Chondrocyte (in vitro differentiated cells): ENCODE measurements at regions not wholly inside any gene's neighbourhood (a gene's known extent, or its start where the extent isn't known, plus 50 kb on each side); places are given as distances from the start of the nearest gene placed in this dataset.

ENCODE experiments used
- DNase-seq: peaks from one replicate; pipeline ENCODE4 v3.0.0; 2021; ENCODE audit warnings: mixed read lengths, low spot score
- H3K27ac Mint-ChIP-seq: one replicate; pipeline ENCODE4 v1.8.0; 2021; ENCODE audit warnings: mild to moderate bottlenecking, moderate library complexity, mixed read lengths; ENCODE audit not compliant: unreplicated experiment
- H3K27me3 Mint-ChIP-seq: 2 replicates; pipeline ENCODE4 v1.8.0; 2021; ENCODE audit warnings: low read depth, mixed read lengths
- H3K36me3 Mint-ChIP-seq: 2 replicates; pipeline ENCODE4 v1.8.0; 2021; ENCODE audit warnings: low read depth, mixed read lengths
- H3K4me1 Mint-ChIP-seq: 2 replicates; pipeline ENCODE4 v1.8.0; 2021; ENCODE audit warnings: low read depth, mild to moderate bottlenecking, mixed read lengths
- H3K4me3 Mint-ChIP-seq: one replicate; pipeline ENCODE4 v1.8.0; 2021; ENCODE audit warnings: mild to moderate bottlenecking, moderate library complexity, mixed read lengths; ENCODE audit not compliant: unreplicated experiment
- H3K9me3 Mint-ChIP-seq: 2 replicates; pipeline ENCODE4 v1.8.0; 2021; ENCODE audit warnings: low read depth, mixed read lengths
- TF ChIP-seq, protein P1 (sequence below): fragments of 200-600 bp; sonication (generic); IDR thresholded peaks from 2 replicates; pipeline ENCODE4 v1.5.0; 2021; ENCODE audit warnings: antibody characterized with exemption, mild to moderate bottlenecking, moderate library complexity

DNA sequence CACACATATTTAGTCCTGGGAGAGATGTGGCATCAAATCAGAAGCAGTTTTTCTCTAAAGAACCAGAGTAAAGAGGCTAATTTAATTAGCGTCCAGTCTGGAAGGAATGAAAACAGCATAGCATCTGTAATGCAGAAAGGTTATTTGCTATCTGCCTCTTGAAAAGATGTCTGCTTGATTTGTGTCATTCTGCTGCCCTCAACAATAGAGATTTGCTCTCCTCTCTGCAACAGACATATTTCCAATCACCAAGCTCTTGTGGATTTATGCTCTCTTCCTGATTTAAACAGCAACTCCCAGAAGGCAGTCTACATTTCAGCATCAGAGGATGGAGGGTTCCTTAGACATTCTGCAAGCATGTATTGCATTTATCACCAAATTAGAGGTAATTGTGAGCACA, 53.5 kb upstream of the AKAP12 start:
- H3K9me3 Mint-ChIP-seq = peaks cover 4% of the 10 kb centered on the region
- H3K4me3 Mint-ChIP-seq = no peak overlapping the region
- TF ChIP-seq, protein P1, sequence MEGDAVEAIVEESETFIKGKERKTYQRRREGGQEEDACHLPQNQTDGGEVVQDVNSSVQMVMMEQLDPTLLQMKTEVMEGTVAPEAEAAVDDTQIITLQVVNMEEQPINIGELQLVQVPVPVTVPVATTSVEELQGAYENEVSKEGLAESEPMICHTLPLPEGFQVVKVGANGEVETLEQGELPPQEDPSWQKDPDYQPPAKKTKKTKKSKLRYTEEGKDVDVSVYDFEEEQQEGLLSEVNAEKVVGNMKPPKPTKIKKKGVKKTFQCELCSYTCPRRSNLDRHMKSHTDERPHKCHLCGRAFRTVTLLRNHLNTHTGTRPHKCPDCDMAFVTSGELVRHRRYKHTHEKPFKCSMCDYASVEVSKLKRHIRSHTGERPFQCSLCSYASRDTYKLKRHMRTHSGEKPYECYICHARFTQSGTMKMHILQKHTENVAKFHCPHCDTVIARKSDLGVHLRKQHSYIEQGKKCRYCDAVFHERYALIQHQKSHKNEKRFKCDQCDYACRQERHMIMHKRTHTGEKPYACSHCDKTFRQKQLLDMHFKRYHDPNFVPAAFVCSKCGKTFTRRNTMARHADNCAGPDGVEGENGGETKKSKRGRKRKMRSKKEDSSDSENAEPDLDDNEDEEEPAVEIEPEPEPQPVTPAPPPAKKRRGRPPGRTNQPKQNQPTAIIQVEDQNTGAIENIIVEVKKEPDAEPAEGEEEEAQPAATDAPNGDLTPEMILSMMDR = no peak
- peaks cover 3% of the 10 kb centered on the region for H3K36me3 Mint-ChIP-seq
- H3K27ac Mint-ChIP-seq = no peak overlapping the region
- no peak for DNase-seq
- no peaks in the 10 kb centered on the region for H3K27me3 Mint-ChIP-seq
- H3K4me1 Mint-ChIP-seq = peaks cover 15% of the 10 kb centered on the region

DNA sequence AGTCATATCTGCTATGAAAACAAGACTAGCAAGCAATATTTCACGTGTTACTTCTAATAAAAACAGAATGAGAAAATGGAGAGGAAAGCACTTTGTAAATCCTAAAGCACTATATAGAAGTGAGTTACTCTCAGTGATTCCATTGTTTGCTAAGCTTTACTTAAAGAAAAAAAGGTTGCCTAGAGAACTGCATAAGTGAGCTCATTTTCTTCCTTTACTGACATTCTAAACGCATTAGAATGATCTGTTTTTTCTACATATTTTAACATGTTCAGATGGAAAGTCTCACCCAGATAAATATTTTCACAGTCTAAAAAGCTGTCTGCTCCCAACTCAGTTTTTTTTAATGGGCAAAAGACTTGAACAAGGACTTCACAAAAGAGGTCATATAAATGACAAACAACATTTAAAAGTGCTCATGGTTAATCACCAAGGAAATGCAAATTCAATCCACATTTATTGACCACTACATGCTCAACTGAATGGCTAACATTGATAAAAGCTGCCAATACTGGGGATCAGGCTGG, 52.9 kb upstream of the AKAP12 start:
- TF ChIP-seq, protein P1 = no peak
- Mint-ChIP-seq H3K27ac (peak overlapping the region; percentile 25), H3K4me1 (peaks cover 15% of the 10 kb centered on the region), H3K9me3 (peaks cover 4% of the 10 kb centered on the region), H3K4me3 (no peak overlapping the region), H3K27me3 (no peaks in the 10 kb centered on the region), H3K36me3 (peaks cover 3% of the 10 kb centered on the region)
- no peak for DNase-seq
